ENCODE measurements at regions not wholly inside any gene's neighbourhood (a gene's known extent, or its start where the extent isn't known, plus 50 kb on each side); places are given as distances from the start of the nearest gene placed in this dataset.

- no peaks in the 10 kb centered on the region for H3K9me3 ChIP-seq (replicated peaks; ENCODE audit: control insufficient read depth, insufficient read depth, low read length)
- no peak for FAIRE-seq
- no peak overlapping the region for H2AFZ ChIP-seq (ENCODE audit: low read depth, low read length)
- intact Hi-C loops (cut with micrococcal nuclease) (no loop called here), dilution Hi-C loops (cut with MboI; ENCODE audit: extremely low pct_ligation_motif_present, low sequenced_read_pairs) (no loop called here)
- no peak overlapping the region for H3K27ac ChIP-seq (ENCODE audit: insufficient read depth, low read depth, low read length)
- DNase-seq (ENCODE audit: low read depth, low spot score) = no peak
- ChIA-PET POLR2A (no interaction called here), CTCF (no interaction called here)
- no peaks in the 10 kb centered on the region for H3K4me1 ChIP-seq (ENCODE audit: control insufficient read depth, extremely low read depth, insufficient read depth, low read length)
- no peaks in the 10 kb centered on the region for H3K79me2 ChIP-seq (ENCODE audit: control insufficient read depth, insufficient read depth, low read length)
- H3K9ac ChIP-seq (replicated peaks; ENCODE audit: extremely low read depth, insufficient read depth, low read length) = no peak overlapping the region
- no peaks in the 10 kb centered on the region for H3K36me3 ChIP-seq (ENCODE audit: control insufficient read depth in 2 of 2, extremely low read depth in 1 of 2, insufficient read depth in 2 of 2, low read length in 2 of 2)
- no peak overlapping the region for H3K4me3 ChIP-seq (replicated peaks in 1 of 3; ENCODE audit: insufficient read depth in 1 of 3, low read depth in 1 of 3, low read length in 3 of 3)
- no peak overlapping the region for H3K4me2 ChIP-seq (ENCODE audit: insufficient read depth, low read length)
- H3K9me1 ChIP-seq (replicated peaks; ENCODE audit: control insufficient read depth, extremely low read depth, insufficient read depth, low read length) = no peaks in the 10 kb centered on the region
- TF ChIP-seq GATA2 (IDR thresholded peaks at IDR 0.05; ENCODE audit: insufficient read depth, insufficient read length, low read depth, low read length) = no peak
- TF ChIP-seq FOS (IDR thresholded peaks at IDR 0.05; ENCODE audit: borderline replicate concordance, insufficient read depth, low read length) = no peak
- TF ChIP-seq POLR2AphosphoS5 (IDR thresholded peaks at IDR 0.05; ENCODE audit: insufficient read depth, low read depth, low read length) = no peak
- no peak for TF ChIP-seq MYC (IDR thresholded peaks at IDR 0.05; ENCODE audit: low read depth, low read length)
- TF ChIP-seq CTCF (IDR thresholded peaks at IDR 0.05; ENCODE audit: extremely low read depth in 1 of 2, insufficient read depth in 1 of 2, low read depth in 1 of 2, low read length in 2 of 2) = no peak
- TF ChIP-seq POLR2A (IDR thresholded peaks at IDR 0.05; ENCODE audit: low read depth, low read length) = no peak
- TF ChIP-seq MAX (IDR thresholded peaks at IDR 0.05; ENCODE audit: insufficient read depth, insufficient read length) = no peak
- TF ChIP-seq JUN (IDR thresholded peaks at IDR 0.05; ENCODE audit: borderline replicate concordance, insufficient read depth, insufficient read length, low read depth) = no peak
- no peak for TF ChIP-seq EZH2 (IDR thresholded peaks at IDR 0.05; ENCODE audit: borderline replicate concordance, low read depth, low read length, severe bottlenecking)
- BruUV-seq (replicated peaks) = no TSS peak
- H4K20me1 ChIP-seq (replicated peaks; ENCODE audit: control insufficient read depth, extremely low read depth, insufficient read depth, low read length) = no peaks in the 10 kb centered on the region
- no peaks in the 10 kb centered on the region for H3K27me3 ChIP-seq (ENCODE audit: control insufficient read depth in 2 of 2, insufficient read depth in 2 of 2, low read length in 2 of 2)
Observed at GRCh38 chr15:29557171-29557570, 265.1 kb downstream of the TJP1 start.
